ENCODE measurements at regions not wholly inside any gene's neighbourhood (a gene's known extent, or its start where the extent isn't known, plus 50 kb on each side); places are given as distances from the start of the nearest gene placed in this dataset.

DNA sequence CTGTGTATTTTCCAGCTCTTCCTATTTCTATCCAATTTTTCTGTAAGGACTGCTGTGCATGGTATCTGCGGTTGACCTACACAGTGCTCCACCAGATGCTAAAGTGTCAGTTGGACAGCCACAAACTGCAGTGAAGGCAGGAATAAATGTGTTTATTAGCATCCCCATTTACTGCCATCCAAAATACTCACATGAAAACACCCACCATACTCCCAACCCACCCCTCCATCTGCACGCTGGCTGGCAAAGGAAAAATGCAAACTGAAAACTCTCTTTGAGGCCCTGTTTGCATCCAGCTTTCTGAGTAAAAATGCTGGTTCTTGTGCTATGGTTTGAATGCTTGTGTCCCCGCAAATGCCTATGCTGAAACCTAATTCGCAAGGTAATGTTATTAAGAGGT, 515.5 kb downstream of the ZNF385D start:
- Histone ChIP-seq H3K27me3 (replicated peaks in 1 of 2; ENCODE audit: control insufficient read depth in 2 of 2, insufficient read depth in 2 of 2, low read length in 1 of 2) (no peaks in the 10 kb centered on the region), H3K9me3 (replicated peaks; ENCODE audit: control insufficient read depth, insufficient read depth, low read length) (no peaks in the 10 kb centered on the region), H2AFZ (ENCODE audit: control insufficient read depth, low read depth, low read length) (no peak overlapping the region), H3K27ac (ENCODE audit: control insufficient read depth, insufficient read depth) (no peak overlapping the region), H4K20me1 (ENCODE audit: control insufficient read depth, insufficient read depth) (no peaks in the 10 kb centered on the region), H3K9ac (ENCODE audit: control insufficient read depth, insufficient read depth, low read length) (no peak overlapping the region), H3K79me2 (ENCODE audit: control insufficient read depth, insufficient read depth, low read length) (no peaks in the 10 kb centered on the region), H3K4me3 (no peak overlapping the region), H3K4me2 (ENCODE audit: control insufficient read depth, insufficient read depth) (no peak overlapping the region), H3K36me3 (ENCODE audit: control insufficient read depth in 2 of 2, insufficient read depth in 2 of 2, low read length in 1 of 2) (no peaks in the 10 kb centered on the region), H3K4me1 (ENCODE audit: control insufficient read depth, insufficient read depth, low read length) (no peaks in the 10 kb centered on the region)
- WGBS (ENCODE audit: insufficient coverage, insufficient replicate concordance, low lambda C conversion rate, missing lambda C conversion rate) = 34% methylated on average over 4 of the region's 4 CpGs
- DNase-seq (ENCODE audit: low read depth, low spot score) = no peak
- ChIA-PET SMC1A (ENCODE audit: uncharacterized antibody, unreplicated experiment) (no interaction called here), CTCF (no interaction called here), RAD21 (ENCODE audit: unreplicated experiment) (no interaction called here), POLR2A (interaction anchor here (0.7 kb wide), 1 partner anchor 58 kb away, joined by 4 read pairs; no protein-coding TSS in a partner anchor)
- BruUV-seq (replicated peaks) = no TSS peak
- intact Hi-C loops (cut with micrococcal nuclease; ENCODE audit: unreplicated experiment) (no loop called here), in situ Hi-C loops (cut with MboI) (no loop called here)
- ATAC-seq = no peak
- no peak for FAIRE-seq
- TF ChIP-seq SMARCA5 (IDR thresholded peaks at IDR 0.05) (no peak), MTA2 (IDR thresholded peaks at IDR 0.05; ENCODE audit: low read depth) (no peak), SMAD1 (IDR thresholded peaks at IDR 0.05; ENCODE audit: low read depth, partially characterized antibody) (no peak), HDAC6 (IDR thresholded peaks at IDR 0.05; ENCODE audit: unreplicated experiment) (no peak), POLR2AphosphoS5 (IDR thresholded peaks at IDR 0.05; ENCODE audit: low read length) (no peak), BHLHE40 (IDR thresholded peaks at IDR 0.05; ENCODE audit: borderline replicate concordance in 1 of 2, low read depth in 2 of 2, low read length in 1 of 2) (no peak), BRCA1 (IDR thresholded peaks at IDR 0.05; ENCODE audit: low read depth, low read length) (no peak), SP1 (IDR thresholded peaks at IDR 0.05; ENCODE audit: low read depth, low read length) (no peak)
- TF ChIP-seq, protein P1, sequence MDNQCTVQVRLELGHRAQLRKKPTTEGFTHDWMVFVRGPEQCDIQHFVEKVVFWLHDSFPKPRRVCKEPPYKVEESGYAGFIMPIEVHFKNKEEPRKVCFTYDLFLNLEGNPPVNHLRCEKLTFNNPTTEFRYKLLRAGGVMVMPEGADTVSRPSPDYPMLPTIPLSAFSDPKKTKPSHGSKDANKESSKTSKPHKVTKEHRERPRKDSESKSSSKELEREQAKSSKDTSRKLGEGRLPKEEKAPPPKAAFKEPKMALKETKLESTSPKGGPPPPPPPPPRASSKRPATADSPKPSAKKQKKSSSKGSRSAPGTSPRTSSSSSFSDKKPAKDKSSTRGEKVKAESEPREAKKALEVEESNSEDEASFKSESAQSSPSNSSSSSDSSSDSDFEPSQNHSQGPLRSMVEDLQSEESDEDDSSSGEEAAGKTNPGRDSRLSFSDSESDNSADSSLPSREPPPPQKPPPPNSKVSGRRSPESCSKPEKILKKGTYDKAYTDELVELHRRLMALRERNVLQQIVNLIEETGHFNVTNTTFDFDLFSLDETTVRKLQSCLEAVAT (IDR thresholded peaks at IDR 0.05) = no peak
- TF ChIP-seq, protein P2, sequence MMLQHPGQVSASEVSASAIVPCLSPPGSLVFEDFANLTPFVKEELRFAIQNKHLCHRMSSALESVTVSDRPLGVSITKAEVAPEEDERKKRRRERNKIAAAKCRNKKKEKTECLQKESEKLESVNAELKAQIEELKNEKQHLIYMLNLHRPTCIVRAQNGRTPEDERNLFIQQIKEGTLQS (IDR thresholded peaks at IDR 0.05; ENCODE audit: borderline replicate concordance, extremely low read depth, low read depth, low read length) = no peak
- TF ChIP-seq, protein P3, sequence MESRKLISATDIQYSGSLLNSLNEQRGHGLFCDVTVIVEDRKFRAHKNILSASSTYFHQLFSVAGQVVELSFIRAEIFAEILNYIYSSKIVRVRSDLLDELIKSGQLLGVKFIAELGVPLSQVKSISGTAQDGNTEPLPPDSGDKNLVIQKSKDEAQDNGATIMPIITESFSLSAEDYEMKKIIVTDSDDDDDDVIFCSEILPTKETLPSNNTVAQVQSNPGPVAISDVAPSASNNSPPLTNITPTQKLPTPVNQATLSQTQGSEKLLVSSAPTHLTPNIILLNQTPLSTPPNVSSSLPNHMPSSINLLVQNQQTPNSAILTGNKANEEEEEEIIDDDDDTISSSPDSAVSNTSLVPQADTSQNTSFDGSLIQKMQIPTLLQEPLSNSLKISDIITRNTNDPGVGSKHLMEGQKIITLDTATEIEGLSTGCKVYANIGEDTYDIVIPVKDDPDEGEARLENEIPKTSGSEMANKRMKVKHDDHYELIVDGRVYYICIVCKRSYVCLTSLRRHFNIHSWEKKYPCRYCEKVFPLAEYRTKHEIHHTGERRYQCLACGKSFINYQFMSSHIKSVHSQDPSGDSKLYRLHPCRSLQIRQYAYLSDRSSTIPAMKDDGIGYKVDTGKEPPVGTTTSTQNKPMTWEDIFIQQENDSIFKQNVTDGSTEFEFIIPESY (IDR thresholded peaks at IDR 0.05) = no peak
